HG02938 (cell line): ENCODE measurements at regions not wholly inside any gene's neighbourhood (a gene's known extent, or its start where the extent isn't known, plus 50 kb on each side); places are given as distances from the start of the nearest gene placed in this dataset.
A peak's percentile ranks its signal among the peaks of the same experiment; 100 is the strongest.

Experiments used
- ATAC-seq: cut with Tn5 transposase; IDR thresholded peaks from one replicate; pipeline ENCODE4 v1.9.1; 2021; ENCODE audit warnings: mild to moderate bottlenecking, moderate library complexity; ENCODE audit not compliant: unreplicated experiment

- no peak for ATAC-seq
These were observed 54.2 kb upstream of the MCTP2 start for GRCh38 chr15:94177112-94177511.

DNA sequence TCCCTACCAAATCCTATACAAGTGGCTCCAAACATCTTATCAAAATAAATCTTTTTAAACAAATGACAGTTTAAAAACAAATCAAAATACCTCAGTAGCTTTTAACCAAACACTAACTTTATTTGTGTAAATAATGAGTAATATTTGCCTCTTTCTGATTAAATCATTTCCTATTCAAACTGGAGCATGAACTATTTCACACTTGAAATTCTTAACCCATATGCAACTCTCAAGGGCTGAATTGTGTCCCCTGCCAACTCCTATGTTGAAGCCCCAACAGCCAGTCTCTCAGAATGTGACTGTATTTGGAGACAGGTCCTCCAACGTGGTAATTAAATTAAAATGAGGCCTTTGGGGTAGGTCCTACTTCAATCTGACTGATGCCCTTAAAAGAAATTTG is 55.9 kb upstream of the MCTP2 start:
- no peak for ATAC-seq

GRCh38 chr15:94174399-94174802 is 57.0 kb upstream of the MCTP2 start:
- peak; percentile 91 for ATAC-seq

DNA sequence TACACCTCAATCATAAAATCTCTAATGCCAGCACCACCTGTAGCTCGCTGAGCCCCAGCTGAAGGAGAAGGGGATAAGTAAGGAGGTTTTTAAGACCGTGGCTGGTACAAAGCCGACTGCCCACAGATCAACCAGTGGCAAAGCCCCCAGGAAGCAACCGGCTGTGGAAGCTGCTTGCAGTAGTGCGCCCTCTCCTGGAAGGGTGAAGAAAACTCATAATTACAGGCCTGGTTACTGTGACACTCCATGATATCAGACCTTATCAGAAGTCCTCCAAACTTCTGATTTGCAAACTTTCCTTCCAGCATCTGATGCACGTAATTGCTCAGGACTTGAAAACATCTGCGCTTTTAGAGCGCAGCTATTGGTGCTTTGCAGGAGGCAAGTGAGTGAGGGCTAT is 63.1 kb upstream of the MCTP2 start:
- ATAC-seq, result no peak

DNA sequence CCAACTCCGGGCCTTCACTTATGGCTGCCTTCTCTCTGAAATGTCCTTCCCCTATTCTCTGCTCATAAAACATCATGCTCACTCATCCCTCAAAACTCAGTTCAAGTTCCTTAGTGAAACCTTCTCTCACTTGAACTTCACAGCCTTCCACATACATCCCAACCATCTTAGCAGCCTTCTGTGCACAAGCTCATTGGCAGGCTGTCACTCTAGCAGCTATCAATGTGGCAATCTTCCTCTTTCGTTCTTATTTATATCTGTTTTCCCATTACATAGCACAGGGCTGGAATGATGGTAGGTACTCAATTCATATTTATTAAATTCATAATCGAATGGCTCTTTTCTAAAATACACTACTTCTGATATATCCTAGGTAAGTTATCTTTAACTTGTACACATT is 66.4 kb upstream of the MCTP2 start:
- no peak for ATAC-seq

GRCh38 chr15:94164202-94164807 is 67.1 kb upstream of the MCTP2 start:
- ATAC-seq, result no peak

GRCh38 chr15:94162939-94163338 is 68.4 kb upstream of the MCTP2 start:
- no peak for ATAC-seq

DNA sequence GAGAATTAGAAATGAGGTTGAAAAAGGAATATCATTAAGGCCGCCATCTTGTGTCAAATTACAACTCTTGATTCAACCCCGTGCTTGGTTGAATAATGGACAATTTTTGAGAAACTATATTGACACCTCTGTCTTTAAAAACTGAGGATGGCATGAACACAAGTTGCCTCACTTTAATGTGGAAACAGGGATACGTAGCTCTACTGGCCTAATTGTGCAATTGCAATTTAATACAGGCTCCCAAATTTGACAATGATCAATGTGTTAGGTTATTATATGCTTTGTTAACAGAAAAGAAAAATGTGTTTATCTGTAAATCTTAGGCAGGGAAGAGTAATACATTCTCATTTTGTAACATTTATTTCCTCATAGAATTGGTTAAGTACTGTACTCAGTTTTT is 77.1 kb upstream of the MCTP2 start:
- ATAC-seq, result no peak

DNA sequence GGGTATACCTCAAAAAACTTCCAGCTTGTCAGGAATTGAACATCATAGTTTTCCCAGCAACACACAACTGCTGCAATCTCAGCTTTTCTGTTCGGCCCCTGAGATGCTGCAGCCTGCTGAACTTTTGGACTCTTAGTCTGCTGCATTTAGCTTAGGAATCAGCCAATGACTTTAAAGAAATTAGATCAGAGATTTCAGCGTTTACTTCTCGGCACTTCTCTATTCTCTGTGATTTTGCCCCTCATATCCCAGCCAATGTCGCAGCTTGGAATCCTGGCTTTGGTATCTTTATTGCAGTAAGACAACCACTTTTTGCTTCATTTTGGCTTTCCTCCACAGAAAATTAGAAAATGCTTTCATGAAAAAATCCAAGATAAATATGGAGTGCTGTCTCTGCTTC is 86.3 kb upstream of the MCTP2 start:
- no peak for ATAC-seq

DNA sequence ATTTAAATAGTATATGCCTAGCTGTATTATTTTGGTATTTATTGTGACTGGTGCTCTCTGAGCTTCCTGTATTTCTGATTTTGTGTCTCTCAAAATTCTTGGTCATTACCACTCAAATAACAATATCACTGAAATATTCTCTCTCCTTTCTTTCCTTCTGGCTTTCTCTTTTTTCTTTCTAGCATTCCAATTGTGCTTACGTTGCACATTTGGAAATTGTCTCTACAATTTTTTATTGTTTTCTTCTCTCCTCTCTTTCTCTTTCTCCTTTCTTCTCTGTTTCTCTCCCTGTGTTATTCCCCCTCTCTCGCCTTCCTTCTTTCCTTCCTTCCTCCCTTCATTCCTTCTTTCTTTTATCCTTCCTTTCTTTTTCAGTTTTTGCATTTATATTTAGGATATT is 89.6 kb upstream of the MCTP2 start:
- no peak for ATAC-seq

GRCh38 chr15:94135486-94136147 is 95.7 kb upstream of the MCTP2 start:
- no peak for ATAC-seq

DNA sequence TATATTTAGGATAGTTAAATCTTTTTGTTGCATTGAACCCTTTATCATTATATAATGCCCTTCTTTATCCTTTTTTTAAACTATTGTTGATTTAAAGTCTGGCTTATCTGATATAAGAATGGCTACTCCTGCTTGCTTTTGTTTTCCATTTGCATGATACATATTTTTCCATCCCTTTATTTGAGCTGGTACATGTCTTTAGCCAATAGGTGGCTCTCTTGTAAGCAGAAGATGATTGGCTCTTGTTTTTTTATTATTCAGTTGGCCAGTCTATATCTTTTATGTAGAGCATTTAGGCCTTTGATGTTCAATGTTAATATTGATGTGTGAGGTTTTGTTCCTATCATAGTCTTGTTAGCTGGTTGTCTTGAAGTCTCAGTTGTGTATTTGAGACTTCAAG is 99.5 kb upstream of the MCTP2 start:
- no peak for ATAC-seq

- no peak for ATAC-seq
These were observed 100.9 kb upstream of the MCTP2 start for GRCh38 chr15:94130504-94130903.

DNA sequence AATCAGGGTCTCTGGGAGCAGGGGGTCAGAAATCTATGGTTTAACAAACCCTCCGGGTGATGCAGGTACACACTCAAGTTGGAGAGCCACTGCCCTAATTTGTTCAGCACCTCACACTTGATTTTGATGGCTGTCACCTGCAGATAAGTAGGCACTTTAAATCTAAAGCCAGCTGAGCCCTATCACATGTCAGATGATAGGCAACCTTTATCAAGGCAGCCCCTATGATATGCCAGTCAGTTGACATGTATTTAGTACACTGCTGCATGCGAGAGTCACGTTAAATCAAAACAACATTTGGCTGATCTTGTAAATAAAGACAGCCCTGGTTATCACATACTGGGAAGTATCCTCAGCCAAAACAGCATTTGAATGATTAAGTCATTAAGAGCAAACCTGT is 104.4 kb upstream of the MCTP2 start:
- no peak for ATAC-seq

DNA sequence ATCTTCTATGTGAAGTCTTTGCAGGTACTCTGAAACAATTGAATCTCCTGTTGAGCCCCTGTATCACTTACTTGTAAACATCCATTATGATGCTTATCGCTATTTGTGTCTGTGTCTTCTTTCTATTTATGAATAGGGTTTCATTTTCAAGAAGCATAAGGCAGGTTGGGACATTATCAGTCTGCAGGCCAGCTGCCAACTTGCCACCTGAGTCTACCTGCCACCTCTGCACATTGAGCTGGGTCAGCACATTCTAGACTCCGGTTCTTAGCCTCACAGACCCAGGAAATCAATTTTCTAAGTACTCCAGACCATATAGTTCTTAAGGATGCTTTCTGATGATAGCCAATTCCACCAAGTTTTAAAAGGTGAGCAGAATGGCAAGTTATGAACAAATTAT is 105.7 kb upstream of the MCTP2 start:
- no peak for ATAC-seq

GRCh38 chr15:94125156-94125555 is 106.2 kb upstream of the MCTP2 start:
- ATAC-seq, result no peak

GRCh38 chr15:94122516-94122915 is 108.8 kb upstream of the MCTP2 start:
- ATAC-seq, result no peak

- peak; percentile 99 for ATAC-seq
These were observed 111.2 kb upstream of the MCTP2 start for GRCh38 chr15:94119923-94120775.

DNA sequence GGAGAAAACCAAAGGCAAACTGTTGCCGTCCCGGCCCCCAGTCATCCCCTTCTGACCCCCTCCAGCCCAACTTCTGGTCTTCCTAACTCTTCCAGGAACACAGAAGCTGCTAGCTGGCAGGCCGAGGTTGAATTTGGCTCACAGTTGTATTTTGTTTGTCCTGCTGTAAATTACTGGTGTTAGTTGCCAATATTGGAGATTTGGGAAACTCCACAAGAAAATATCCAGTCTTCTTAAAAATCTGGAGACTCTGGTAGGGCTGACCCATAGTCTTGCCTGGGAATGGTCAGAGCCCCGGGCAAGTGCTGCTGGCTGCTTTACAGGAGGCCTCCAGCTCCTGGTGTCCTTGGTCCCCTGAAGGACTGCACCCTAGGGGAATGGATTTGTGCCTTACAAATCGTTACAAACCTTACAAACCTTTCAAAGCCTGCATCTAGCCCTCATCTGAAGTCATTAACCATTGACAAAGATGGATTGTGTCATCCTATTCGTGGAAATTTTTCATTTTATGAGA is 112.0 kb upstream of the MCTP2 start:
- peak; percentile 13 for ATAC-seq

- ATAC-seq, result no peak
These were observed 120.8 kb upstream of the MCTP2 start for GRCh38 chr15:94110476-94111130.

GRCh38 chr15:94107652-94108051 is 123.7 kb upstream of the MCTP2 start:
- ATAC-seq, result no peak
